B cell (primary cell): ENCODE measurements at regions not wholly inside any gene's neighbourhood (a gene's known extent, or its start where the extent isn't known, plus 50 kb on each side); places are given as distances from the start of the nearest gene placed in this dataset.

Experiments used
- ATAC-seq: fragments of 200-7000 bp; cut with Tn5 transposase; one replicate; pipeline ENCODE4 v1.10.0; 2021; ENCODE audit warnings: low read depth, mild to moderate bottlenecking, moderate number of reproducible peaks, moderate library complexity
- CTCF ChIA-PET: fragments of 350-600 bp; sonication (Branson Sonifier 250); formaldehyde crosslinking; loops from one replicate; lab custom pipeline; 2021; ENCODE audit warnings: antibody characterized with exemption, inconsistent platforms; lab: Charles Lee
- POLR2A ChIA-PET: fragments of 350-600 bp; sonication (Branson Sonifier 250); formaldehyde crosslinking; loops from one replicate; lab custom pipeline; 2021; ENCODE audit warnings: antibody characterized with exemption; lab: Charles Lee
- DNase-seq: peaks from one replicate; pipeline ENCODE4 v3.0.0; 2013
- H2AFZ ChIP-seq: 2 replicates; pipeline ENCODE4 v1.6.1; 2012; ENCODE audit warnings: mild to moderate bottlenecking, low read depth, low read length; ENCODE audit not compliant: insufficient read depth, poor library complexity, severe bottlenecking
- H3K27ac ChIP-seq, 2 donors: 1 replicate in 1 of 2; 2 replicates in 1 of 2; pipeline ENCODE4 v1.5.1; 2012 to 2013; ENCODE audit warnings: low read length in 2 of 2, mild to moderate bottlenecking in 2 of 2, moderate library complexity in 1 of 2
- H3K27me3 ChIP-seq, 4 experiments: fragments of 200-600 bp in 1 of 4; sonication (generic) in 1 of 4; replicated peaks in 1 of 4; 1 replicate in 2 of 4; 2 replicates in 2 of 4; pipeline versions ENCODE4 v1.6.1 to v1.7.0; 2013 to 2016; ENCODE audit warnings: low read length in 3 of 4, mild to moderate bottlenecking in 2 of 4, mixed read lengths in 1 of 4, moderate library complexity in 1 of 4; ENCODE audit not compliant: insufficient read depth in 4 of 4, control insufficient read depth in 3 of 4; ENCODE audit errors: control extremely low read depth in 1 of 4
- H3K36me3 ChIP-seq, 2 experiments: replicated peaks in 1 of 2; 1 replicate in 1 of 2; 2 replicates in 1 of 2; pipeline versions ENCODE4 v1.6.1 to v1.7.1; 2013; ENCODE audit warnings: low read length in 1 of 2; ENCODE audit not compliant: insufficient read depth in 2 of 2, control insufficient read depth in 1 of 2; ENCODE audit errors: control extremely low read depth in 1 of 2, extremely low read depth in 1 of 2
- H3K4me1 ChIP-seq, 2 donors: fragments of 200-600 bp in 1 of 2; sonication (generic) in 1 of 2; 1 replicate in 1 of 2; 2 replicates in 1 of 2; pipeline versions ENCODE4 v1.5.1 to v1.6.1; 2013 to 2017; ENCODE audit warnings: low read length in 2 of 2; ENCODE audit not compliant: control insufficient read depth in 2 of 2, insufficient read depth in 2 of 2
- H3K4me2 ChIP-seq: replicated peaks from 2 replicates; pipeline ENCODE3; 2012; ENCODE audit warnings: mild to moderate bottlenecking, low read depth, low read length; ENCODE audit not compliant: poor library complexity, severe bottlenecking
- H3K4me3 ChIP-seq, 5 experiments: fragments of 200-600 bp in 1 of 5; sonication (generic) in 1 of 5; 1 replicate in 3 of 5; 2 replicates in 2 of 5; pipeline versions ENCODE4 v1.5.1 to v1.7.0; 2011 to 2016; ENCODE audit warnings: low read length in 4 of 5, mild to moderate bottlenecking in 4 of 5, low read depth in 2 of 5, control low read depth in 1 of 5, moderate library complexity in 1 of 5; ENCODE audit not compliant: insufficient read depth in 1 of 5; ENCODE audit errors: control extremely low read depth in 1 of 5, extremely low read depth in 1 of 5
- H3K79me2 ChIP-seq: fragments of 200-600 bp; sonication (generic); one replicate; pipeline ENCODE4 v1.6.0; 2016; ENCODE audit warnings: low read length; ENCODE audit not compliant: control insufficient read depth, insufficient read depth
- H3K9ac ChIP-seq: fragments of 200-600 bp; sonication (generic); 2 replicates; pipeline ENCODE4 v1.6.1; 2017; ENCODE audit warnings: mild to moderate bottlenecking, low read length, moderate library complexity
- H3K9me3 ChIP-seq, 3 donors: one replicate each; pipeline versions ENCODE4 v1.6.1 to v1.7.1; 2013; ENCODE audit warnings: low read length in 2 of 3; ENCODE audit not compliant: control insufficient read depth in 2 of 3, insufficient read depth in 1 of 3; ENCODE audit errors: control extremely low read depth in 1 of 3
- H4K20me1 ChIP-seq: 2 replicates; pipeline ENCODE4 v1.6.0; 2012; ENCODE audit warnings: mild to moderate bottlenecking, low read length; ENCODE audit not compliant: insufficient read depth, control insufficient read depth, poor library complexity, severe bottlenecking
- H3K27ac Mint-ChIP-seq: one replicate; pipeline ENCODE4 v1.8.0; 2021; ENCODE audit warnings: mixed read lengths
- H3K27me3 Mint-ChIP-seq: one replicate; pipeline ENCODE4 v1.8.0; 2021; ENCODE audit warnings: mixed read lengths
- H3K4me1 Mint-ChIP-seq: one replicate; pipeline ENCODE4 v1.8.0; 2021; ENCODE audit warnings: mixed read lengths
- H3K4me3 Mint-ChIP-seq: one replicate; pipeline ENCODE4 v1.8.0; 2021; ENCODE audit warnings: mixed read lengths
- H3K9me3 Mint-ChIP-seq: one replicate; pipeline ENCODE4 v1.8.0; 2022; ENCODE audit warnings: mixed read lengths; ENCODE audit not compliant: insufficient read depth
- EZH2 ChIP-seq: IDR thresholded peaks from 2 replicates; pipeline ENCODE4 v1.6.1; 2012; ENCODE audit warnings: borderline replicate concordance, low read depth, mild to moderate bottlenecking, moderate library complexity, low read length; ENCODE audit not compliant: insufficient read depth, poor library complexity, severe bottlenecking
- WGBS: methylation state at CpG from one replicate; pipeline ENCODE4 v1.1.5; 2013; ENCODE audit warnings: missing lambda C conversion rate; ENCODE audit not compliant: insufficient coverage; 5-methylcytosine and 5-hydroxymethylcytosine counted together
- intact Hi-C: fragments of 100-400 bp; cut with micrococcal nuclease; formaldehyde crosslinking; loops from one replicate; pipeline ENCODE4 v1.10.0; 2022
- TF ChIP-seq, protein P1 (sequence below): fragments of 200-600 bp; IDR thresholded peaks from one replicate; pipeline ENCODE4 v1.8.0; 2022; ENCODE audit warnings: antibody characterized with exemption, mild to moderate bottlenecking

- Histone ChIP-seq H3K4me1 (no peaks in the 10 kb centered on the region), H3K27ac (no peak overlapping the region), H3K27me3 (no peaks in the 10 kb centered on the region), H3K79me2 (no peaks in the 10 kb centered on the region), H3K9me3 (peaks cover 1 to 4% (median 4%) of the 10 kb centered on the region in 3 donors), H4K20me1 (no peaks in the 10 kb centered on the region), H2AFZ (no peak overlapping the region), H3K4me3 (no peak overlapping the region), H3K4me2 (no peak overlapping the region), H3K36me3 (no peaks in the 10 kb centered on the region), H3K9ac (no peak overlapping the region)
- Mint-ChIP-seq H3K27me3 (no peaks in the 10 kb centered on the region), H3K4me1 (no peaks in the 10 kb centered on the region), H3K9me3 (peaks cover 8% of the 10 kb centered on the region), H3K27ac (no peak overlapping the region), H3K4me3 (no peak overlapping the region)
- DNase-seq (no peak), ATAC-seq (no peak)
- intact Hi-C loops: no loop called here
- ChIA-PET CTCF (no interaction called here), POLR2A (no interaction called here)
- TF ChIP-seq, protein P1, sequence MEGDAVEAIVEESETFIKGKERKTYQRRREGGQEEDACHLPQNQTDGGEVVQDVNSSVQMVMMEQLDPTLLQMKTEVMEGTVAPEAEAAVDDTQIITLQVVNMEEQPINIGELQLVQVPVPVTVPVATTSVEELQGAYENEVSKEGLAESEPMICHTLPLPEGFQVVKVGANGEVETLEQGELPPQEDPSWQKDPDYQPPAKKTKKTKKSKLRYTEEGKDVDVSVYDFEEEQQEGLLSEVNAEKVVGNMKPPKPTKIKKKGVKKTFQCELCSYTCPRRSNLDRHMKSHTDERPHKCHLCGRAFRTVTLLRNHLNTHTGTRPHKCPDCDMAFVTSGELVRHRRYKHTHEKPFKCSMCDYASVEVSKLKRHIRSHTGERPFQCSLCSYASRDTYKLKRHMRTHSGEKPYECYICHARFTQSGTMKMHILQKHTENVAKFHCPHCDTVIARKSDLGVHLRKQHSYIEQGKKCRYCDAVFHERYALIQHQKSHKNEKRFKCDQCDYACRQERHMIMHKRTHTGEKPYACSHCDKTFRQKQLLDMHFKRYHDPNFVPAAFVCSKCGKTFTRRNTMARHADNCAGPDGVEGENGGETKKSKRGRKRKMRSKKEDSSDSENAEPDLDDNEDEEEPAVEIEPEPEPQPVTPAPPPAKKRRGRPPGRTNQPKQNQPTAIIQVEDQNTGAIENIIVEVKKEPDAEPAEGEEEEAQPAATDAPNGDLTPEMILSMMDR: no peak
- TF ChIP-seq EZH2: no peak
- 71% methylated on average over 1 of the region's 4 CpGs for WGBS
Observed at GRCh38 chr11:26779074-26779865, 57.4 kb upstream of the SLC5A12 start.

- H3K4me1 Mint-ChIP-seq: no peaks in the 10 kb centered on the region
- no peak overlapping the region for H3K9ac ChIP-seq
- DNase-seq (no peak), ATAC-seq (no peak)
- H3K4me1 ChIP-seq: no peaks in the 10 kb centered on the region
- H3K4me3 Mint-ChIP-seq: no peak overlapping the region
- no peaks in the 10 kb centered on the region for H3K27me3 Mint-ChIP-seq
- H3K36me3 ChIP-seq: no peaks in the 10 kb centered on the region
- H4K20me1 ChIP-seq: no peaks in the 10 kb centered on the region
- H3K79me2 ChIP-seq: no peaks in the 10 kb centered on the region
- no peak overlapping the region for H3K4me2 ChIP-seq
- 80% methylated on average over 1 of the region's 3 CpGs for WGBS
- ChIA-PET CTCF (no interaction called here), POLR2A (no interaction called here)
- H3K4me3 ChIP-seq: no peak overlapping the region
- H3K9me3 ChIP-seq: peaks cover 1 to 11% (median 4%) of the 10 kb centered on the region in 3 donors
- peaks cover 8% of the 10 kb centered on the region for H3K9me3 Mint-ChIP-seq
- H3K27me3 ChIP-seq: no peaks in the 10 kb centered on the region
- TF ChIP-seq EZH2: no peak
- TF ChIP-seq, protein P1: no peak
- no peak overlapping the region for H2AFZ ChIP-seq
- intact Hi-C loops: no loop called here
- no peak overlapping the region for H3K27ac Mint-ChIP-seq
- no peak overlapping the region for H3K27ac ChIP-seq
Observed at GRCh38 chr11:26780376-26781085, 58.7 kb upstream of the SLC5A12 start.
